Thymus (tissue), 11 donors: ENCODE measurements at regions not wholly inside any gene's neighbourhood (a gene's known extent, or its start where the extent isn't known, plus 50 kb on each side); places are given as distances from the start of the nearest gene placed in this dataset.

Source experiments
- DNase-seq, 9 donors: peaks; one replicate each; pipeline ENCODE4 v3.0.0-alpha.2; 2013; ENCODE audit warnings: low spot score in 9 of 9, low read depth in 6 of 9, missing footprints in 1 of 9
- H3K27ac ChIP-seq, 2 donors: one replicate each; pipeline ENCODE4 v1.5.1; 2013; ENCODE audit warnings: control low read depth in 1 of 2, low read depth in 1 of 2, low read length in 1 of 2, mild to moderate bottlenecking in 1 of 2, moderate library complexity in 1 of 2
- H3K27me3 ChIP-seq, 2 donors: one replicate each; pipeline ENCODE4 v1.5.1; 2013; ENCODE audit warnings: low read length in 1 of 2; ENCODE audit not compliant: control insufficient read depth in 2 of 2, insufficient read depth in 1 of 2
- H3K36me3 ChIP-seq, 2 donors: one replicate each; pipeline ENCODE4 v1.5.1; 2013; ENCODE audit warnings: low read length in 1 of 2, mild to moderate bottlenecking in 1 of 2, moderate library complexity in 1 of 2; ENCODE audit not compliant: control insufficient read depth in 2 of 2, insufficient read depth in 2 of 2
- H3K4me1 ChIP-seq, 2 donors: one replicate each; pipeline ENCODE4 v1.5.1; 2013; ENCODE audit warnings: low read length in 2 of 2; ENCODE audit not compliant: control insufficient read depth in 2 of 2, insufficient read depth in 2 of 2
- H3K4me3 ChIP-seq, 2 donors: one replicate each; pipeline ENCODE4 v1.5.1; 2013; ENCODE audit warnings: low read length in 2 of 2, control low read depth in 1 of 2, mild to moderate bottlenecking in 1 of 2
- H3K9me3 ChIP-seq, 2 donors: one replicate each; pipeline ENCODE4 v1.5.1; 2013; ENCODE audit warnings: low read length in 1 of 2, mild to moderate bottlenecking in 1 of 2; ENCODE audit not compliant: control insufficient read depth in 2 of 2, insufficient read depth in 1 of 2
- WGBS: extraction: QIAGEN DNeasy Blood & Tissue Kit; methylation state at CpG from one replicate; pipeline ENCODE4 v1.1.7; 2013; 5-methylcytosine and 5-hydroxymethylcytosine counted together
- donor health status: healthy.

- no peaks in the 10 kb centered on the region for H3K4me1 ChIP-seq
- no peak overlapping the region for H3K4me3 ChIP-seq
- no peak overlapping the region for H3K27ac ChIP-seq
- no peak for DNase-seq
- no peaks in the 10 kb centered on the region for H3K36me3 ChIP-seq
- WGBS: 94% methylated on average over 2 of the region's 2 CpGs
- H3K9me3 ChIP-seq: no peaks in the 10 kb centered on the region
- H3K27me3 ChIP-seq: no peaks in the 10 kb centered on the region
Measured at GRCh38 chr5:104739503-104739902, 1176.9 kb upstream of the NUDT12 start.

- Histone ChIP-seq H3K9me3 (no peaks in the 10 kb centered on the region), H3K27me3 (no peaks in the 10 kb centered on the region), H3K27ac (no peak overlapping the region), H3K36me3 (no peaks in the 10 kb centered on the region), H3K4me3 (no peak overlapping the region), H3K4me1 (no peaks in the 10 kb centered on the region)
- 93% methylated on average over 3 of the region's 3 CpGs for WGBS
- no peak for DNase-seq
Measured at GRCh38 chr5:104736073-104736472, 1173.5 kb upstream of the NUDT12 start.

DNA sequence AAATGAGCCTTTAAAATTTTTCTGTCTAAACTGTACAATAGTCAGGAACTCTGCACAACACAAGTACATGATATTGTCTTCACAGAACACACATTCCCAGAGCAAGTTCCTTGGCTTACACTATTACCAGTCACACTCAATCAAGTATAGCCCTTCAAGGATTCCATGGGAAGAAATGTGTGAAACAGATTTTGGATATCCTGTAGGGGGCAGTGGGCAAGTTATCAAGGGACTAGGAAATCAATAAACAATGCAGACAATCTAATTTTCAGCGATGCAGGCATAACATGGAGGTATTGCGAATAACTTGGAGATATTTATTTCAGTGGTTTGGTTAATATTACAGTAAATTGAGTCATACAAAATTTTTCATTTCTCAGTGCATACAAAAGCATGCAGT lies 1171.5 kb upstream of the NUDT12 start:
- no peaks in the 10 kb centered on the region for H3K36me3 ChIP-seq

DNA sequence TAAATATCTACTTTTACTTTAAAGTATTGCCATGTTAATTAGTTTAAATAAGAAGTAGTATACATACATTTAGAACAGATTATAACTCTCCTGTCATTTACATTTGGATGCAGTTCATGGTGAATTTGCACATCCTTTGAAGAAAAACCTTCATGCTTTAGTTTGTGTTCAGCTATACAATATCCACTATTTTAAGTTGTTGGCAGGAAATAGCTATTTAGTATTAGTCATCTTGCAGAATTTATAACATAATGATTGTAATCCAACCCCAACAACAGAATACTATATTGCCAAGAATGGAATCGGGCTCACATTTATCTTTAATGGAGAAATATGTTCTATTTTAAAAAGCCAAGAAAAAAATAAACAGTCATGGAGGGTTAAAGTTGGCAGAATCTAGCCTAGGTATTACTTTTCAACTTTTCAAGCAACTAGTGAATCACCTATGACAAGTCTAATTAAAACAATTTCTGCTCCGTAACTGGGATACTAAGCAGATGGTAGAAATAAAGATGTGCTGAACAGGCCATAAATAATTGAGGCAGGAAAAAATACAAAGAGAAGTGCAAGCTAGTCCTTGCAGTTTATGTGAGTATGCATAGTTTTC lies 1170.6 kb upstream of the NUDT12 start:
- Histone ChIP-seq H3K27me3 (no peaks in the 10 kb centered on the region), H3K4me3 (no peak overlapping the region), H3K9me3 (no peaks in the 10 kb centered on the region), H3K36me3 (no peaks in the 10 kb centered on the region), H3K4me1 (no peaks in the 10 kb centered on the region), H3K27ac (no peak overlapping the region)
- DNase-seq: no peak
- 93% methylated on average over 2 of the region's 2 CpGs for WGBS

More for the DNA sequence above, 1171.5 kb upstream of the NUDT12 start:
- 91% methylated on average over 2 of the region's 2 CpGs for WGBS
- Histone ChIP-seq H3K4me3 (no peak overlapping the region), H3K27ac (no peak overlapping the region), H3K9me3 (no peaks in the 10 kb centered on the region), H3K4me1 (no peaks in the 10 kb centered on the region), H3K27me3 (no peaks in the 10 kb centered on the region)
- no peak for DNase-seq

- Histone ChIP-seq H3K4me3 (no peak overlapping the region), H3K27me3 (no peaks in the 10 kb centered on the region), H3K9me3 (no peaks in the 10 kb centered on the region), H3K4me1 (no peaks in the 10 kb centered on the region), H3K36me3 (no peaks in the 10 kb centered on the region), H3K27ac (no peak overlapping the region)
- no peak for DNase-seq
- WGBS: 77% methylated on average over 2 of the region's 2 CpGs
Measured at GRCh38 chr5:104731331-104731730, 1168.7 kb upstream of the NUDT12 start.

- DNase-seq: no peak
- H3K4me1 ChIP-seq: no peaks in the 10 kb centered on the region
Measured at GRCh38 chr5:104708027-104708426, 1145.4 kb upstream of the NUDT12 start.

DNA sequence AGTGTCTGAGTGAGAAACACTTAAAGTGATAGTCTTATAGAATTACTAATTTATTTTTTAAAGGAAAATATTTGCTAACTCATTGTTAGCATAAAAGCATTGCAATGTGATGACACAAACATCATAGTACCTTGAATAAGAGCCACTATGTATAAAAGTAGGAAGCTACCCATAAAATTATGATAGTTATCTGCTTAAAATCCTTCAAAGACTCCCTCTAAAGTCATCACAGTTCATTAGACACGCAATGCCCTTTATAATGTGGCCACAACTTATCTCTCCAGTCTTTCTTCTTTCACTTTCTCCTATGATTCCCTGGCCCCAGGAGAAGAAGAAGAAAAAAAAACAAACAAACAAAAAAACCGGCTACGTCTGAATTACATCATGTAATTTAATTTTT lies 1144.0 kb upstream of the NUDT12 start:
- DNase-seq: no peak
- H3K4me3 ChIP-seq: no peak overlapping the region
- 92% methylated on average over 3 of the region's 3 CpGs for WGBS

More at GRCh38 chr5:104708027-104708426, 1145.4 kb upstream of the NUDT12 start:
- 64% methylated on average over 3 of the region's 3 CpGs for WGBS
- Histone ChIP-seq H3K36me3 (no peaks in the 10 kb centered on the region), H3K4me3 (no peak overlapping the region), H3K27me3 (no peaks in the 10 kb centered on the region), H3K9me3 (peaks cover 0 to 10% of the 10 kb centered on the region in 2 donors), H3K27ac (no peak overlapping the region)

DNA sequence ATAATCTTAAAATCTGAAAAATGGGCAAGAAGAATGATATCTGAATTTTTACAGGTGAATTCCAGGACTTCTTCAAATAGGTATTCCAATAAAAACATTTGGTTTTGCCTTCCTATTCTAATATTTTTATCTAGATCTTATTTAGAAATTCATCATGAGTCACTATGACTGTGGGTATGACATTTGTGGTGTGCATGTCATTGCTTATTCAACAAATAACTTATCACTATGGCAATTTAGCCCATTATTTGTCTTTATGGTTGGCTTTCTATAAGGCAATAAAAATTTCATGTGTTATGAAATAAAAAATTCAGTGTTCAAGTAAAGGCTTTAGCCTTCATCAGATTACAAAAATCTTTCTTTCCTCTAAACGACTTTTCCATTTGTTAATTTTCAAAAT lies 1139.6 kb upstream of the NUDT12 start:
- DNase-seq: no peak
- H3K9me3 ChIP-seq: peaks cover 0 to 18% of the 10 kb centered on the region in 2 donors
- H3K27ac ChIP-seq: no peak overlapping the region
- 94% methylated on average over 1 of the region's 1 CpG for WGBS
- no peaks in the 10 kb centered on the region for H3K4me1 ChIP-seq
- H3K4me3 ChIP-seq: no peak overlapping the region
- no peaks in the 10 kb centered on the region for H3K27me3 ChIP-seq
- H3K36me3 ChIP-seq: no peaks in the 10 kb centered on the region

More for the DNA sequence above, 1144.0 kb upstream of the NUDT12 start:
- no peaks in the 10 kb centered on the region for H3K4me1 ChIP-seq
- peaks cover 0 to 3% of the 10 kb centered on the region in 2 donors for H3K9me3 ChIP-seq
- no peak overlapping the region for H3K27ac ChIP-seq
- H3K27me3 ChIP-seq: no peaks in the 10 kb centered on the region
- no peaks in the 10 kb centered on the region for H3K36me3 ChIP-seq

DNA sequence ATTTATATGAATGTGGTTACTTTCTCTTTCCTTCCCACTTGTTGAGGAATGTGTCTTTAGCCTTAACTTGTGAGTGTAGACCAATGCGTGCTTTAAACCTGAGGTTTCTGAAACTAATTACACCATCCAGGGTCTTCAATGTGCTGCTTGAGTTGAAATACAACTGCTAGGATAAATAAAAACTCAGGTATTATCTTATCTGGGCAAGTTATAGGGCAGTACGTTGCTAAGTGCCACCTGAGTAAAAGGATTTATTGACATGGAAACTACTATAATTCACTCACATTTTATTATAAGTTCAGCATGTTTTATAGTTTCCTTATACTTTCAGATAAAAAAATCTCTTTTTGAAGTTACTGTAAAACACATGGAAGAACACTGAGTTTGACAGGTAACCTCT lies 1136.8 kb upstream of the NUDT12 start:
- Histone ChIP-seq H3K27me3 (no peaks in the 10 kb centered on the region), H3K9me3 (peaks cover 0 to 15% of the 10 kb centered on the region in 2 donors), H3K36me3 (no peaks in the 10 kb centered on the region), H3K4me1 (no peaks in the 10 kb centered on the region), H3K4me3 (no peak overlapping the region), H3K27ac (no peak overlapping the region)
- no peak for DNase-seq
- WGBS: 93% methylated on average over 2 of the region's 2 CpGs
